ENCODE measurements at regions not wholly inside any gene's neighbourhood (a gene's known extent, or its start where the extent isn't known, plus 50 kb on each side); places are given as distances from the start of the nearest gene placed in this dataset.

DNA sequence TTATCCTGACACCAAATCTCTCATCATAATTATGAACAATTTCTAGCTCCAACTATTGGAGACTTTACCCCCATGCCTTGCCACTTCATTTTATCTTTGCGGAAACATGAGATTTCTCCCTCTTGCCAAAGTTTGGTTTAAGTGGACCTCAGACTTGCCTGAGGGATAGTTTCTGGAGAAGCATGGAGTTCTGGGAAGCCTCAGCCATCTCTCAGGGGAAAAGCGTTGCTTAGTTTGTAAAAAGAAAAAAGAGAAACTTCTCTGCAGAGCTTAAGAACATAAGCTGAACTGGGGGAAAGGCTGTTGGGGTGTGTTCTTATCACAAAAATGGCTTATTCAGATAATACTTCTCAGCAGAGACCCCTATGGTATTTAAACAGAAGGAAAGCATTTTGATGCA lies 347.4 kb upstream of the ADAMTS9 start:
- Histone ChIP-seq H3K4me3 (ENCODE audit: low read length) (peak overlapping the region; percentile 17), H3K9ac (ENCODE audit: low read length) (peak overlapping the region; percentile 30), H3K4me1 (ENCODE audit: control insufficient read depth, insufficient read depth, low read length) (peaks cover 11% of the 10 kb centered on the region), H3K27me3 (replicated peaks; ENCODE audit: control insufficient read depth, insufficient read depth, low read length) (no peaks in the 10 kb centered on the region), H3K9me3 (ENCODE audit: control insufficient read depth, low read length) (no peaks in the 10 kb centered on the region), H3K36me3 (ENCODE audit: control insufficient read depth, insufficient read depth, low read length, severe bottlenecking) (no peaks in the 10 kb centered on the region)
- DNase-seq (ENCODE audit: low read depth): peak; percentile 21

GRCh38 chr3:65033576-65033975 lies 345.8 kb upstream of the ADAMTS9 start:
- Histone ChIP-seq H3K4me1 (ENCODE audit: control insufficient read depth, insufficient read depth, low read length) (peaks cover 11% of the 10 kb centered on the region), H3K4me3 (ENCODE audit: low read length) (no peak overlapping the region), H3K9me3 (ENCODE audit: control insufficient read depth, low read length) (no peaks in the 10 kb centered on the region), H3K9ac (ENCODE audit: low read length) (no peak overlapping the region), H3K27me3 (replicated peaks; ENCODE audit: control insufficient read depth, insufficient read depth, low read length) (no peaks in the 10 kb centered on the region), H3K36me3 (ENCODE audit: control insufficient read depth, insufficient read depth, low read length, severe bottlenecking) (no peaks in the 10 kb centered on the region)
- peak; percentile 3 for DNase-seq (ENCODE audit: low read depth)

DNA sequence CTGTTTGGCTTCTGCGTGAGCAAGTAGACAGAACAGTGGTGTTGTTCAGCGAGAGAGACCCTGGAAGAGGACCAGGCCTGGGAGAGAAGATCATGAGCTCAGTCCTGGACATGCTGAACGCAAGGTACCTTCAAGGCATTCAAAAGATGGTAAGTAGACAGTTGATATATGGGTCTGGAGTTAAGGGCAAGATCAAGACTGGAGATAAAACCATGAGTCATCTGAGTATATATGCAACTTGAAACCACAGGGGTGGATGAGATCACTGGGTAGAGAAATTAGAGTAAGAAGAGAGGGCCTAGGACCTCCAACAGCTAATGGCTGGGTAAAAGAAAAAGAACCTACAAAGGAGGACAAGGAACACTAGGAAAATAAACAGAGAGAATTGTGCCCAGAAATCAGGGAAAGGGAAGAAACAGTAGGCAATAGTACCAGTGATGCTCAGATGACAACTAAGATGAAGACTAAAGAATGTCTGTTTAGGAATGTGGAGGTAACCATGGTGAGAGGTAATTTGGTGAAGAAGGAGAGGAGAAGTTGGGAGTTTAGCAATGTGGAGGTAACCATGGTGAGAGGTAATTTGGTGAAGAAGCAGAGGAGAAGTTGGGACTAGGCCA lies 343.2 kb upstream of the ADAMTS9 start:
- H3K9me3 ChIP-seq (ENCODE audit: control insufficient read depth, low read length): no peaks in the 10 kb centered on the region
- DNase-seq (ENCODE audit: low read depth): peak; percentile 64

DNA sequence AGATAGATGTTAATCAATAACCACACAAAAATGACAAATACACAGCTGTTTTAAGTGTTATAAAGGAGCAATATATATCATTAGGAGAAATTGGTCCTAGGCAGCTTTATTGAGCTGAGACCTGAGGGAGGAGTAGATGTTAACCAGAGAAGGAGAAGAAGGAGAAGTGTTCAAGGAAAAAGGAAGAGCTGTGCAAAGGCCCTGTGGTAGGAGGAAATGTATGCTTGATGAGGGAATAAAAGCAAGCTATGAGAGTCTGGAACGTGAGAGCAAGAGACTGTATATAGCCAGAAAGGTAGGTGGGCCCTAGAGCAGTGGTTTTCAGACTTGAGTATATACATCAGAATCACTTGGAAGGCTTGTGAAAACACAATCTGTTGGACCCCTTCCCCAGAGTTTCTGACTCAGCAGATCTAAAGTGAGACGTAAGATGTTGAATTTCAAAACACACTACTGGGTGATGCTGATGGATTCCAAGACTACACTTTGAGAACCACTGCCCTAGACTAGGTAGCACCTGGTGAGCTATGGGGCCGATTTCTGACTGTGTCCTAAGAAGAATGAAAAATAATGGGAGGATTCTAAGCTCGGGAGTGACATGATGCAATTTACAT lies 342.3 kb upstream of the ADAMTS9 start:
- Histone ChIP-seq H3K9ac (ENCODE audit: low read length) (no peak overlapping the region), H3K36me3 (ENCODE audit: control insufficient read depth, insufficient read depth, low read length, severe bottlenecking) (no peaks in the 10 kb centered on the region), H3K4me1 (ENCODE audit: control insufficient read depth, insufficient read depth, low read length) (peaks cover 5% of the 10 kb centered on the region), H3K27me3 (replicated peaks; ENCODE audit: control insufficient read depth, insufficient read depth, low read length) (no peaks in the 10 kb centered on the region), H3K4me3 (ENCODE audit: low read length) (no peak overlapping the region), H3K9me3 (ENCODE audit: control insufficient read depth, low read length) (no peaks in the 10 kb centered on the region)
- DNase-seq (ENCODE audit: low read depth): no peak

More for the DNA sequence above, 343.2 kb upstream of the ADAMTS9 start:
- Histone ChIP-seq H3K4me1 (ENCODE audit: control insufficient read depth, insufficient read depth, low read length) (peaks cover 8% of the 10 kb centered on the region), H3K9ac (ENCODE audit: low read length) (no peak overlapping the region), H3K27me3 (replicated peaks; ENCODE audit: control insufficient read depth, insufficient read depth, low read length) (no peaks in the 10 kb centered on the region), H3K36me3 (ENCODE audit: control insufficient read depth, insufficient read depth, low read length, severe bottlenecking) (no peaks in the 10 kb centered on the region), H3K4me3 (ENCODE audit: low read length) (no peak overlapping the region)

- no peak for DNase-seq (ENCODE audit: low read depth)
- Histone ChIP-seq H3K36me3 (ENCODE audit: control insufficient read depth, insufficient read depth, low read length, severe bottlenecking) (no peaks in the 10 kb centered on the region), H3K9me3 (ENCODE audit: control insufficient read depth, low read length) (no peaks in the 10 kb centered on the region), H3K9ac (ENCODE audit: low read length) (no peak overlapping the region), H3K4me1 (ENCODE audit: control insufficient read depth, insufficient read depth, low read length) (no peaks in the 10 kb centered on the region), H3K27me3 (replicated peaks; ENCODE audit: control insufficient read depth, insufficient read depth, low read length) (no peaks in the 10 kb centered on the region), H3K4me3 (ENCODE audit: low read length) (no peak overlapping the region)
Observed at GRCh38 chr3:65029130-65029529, 341.3 kb upstream of the ADAMTS9 start.

DNA sequence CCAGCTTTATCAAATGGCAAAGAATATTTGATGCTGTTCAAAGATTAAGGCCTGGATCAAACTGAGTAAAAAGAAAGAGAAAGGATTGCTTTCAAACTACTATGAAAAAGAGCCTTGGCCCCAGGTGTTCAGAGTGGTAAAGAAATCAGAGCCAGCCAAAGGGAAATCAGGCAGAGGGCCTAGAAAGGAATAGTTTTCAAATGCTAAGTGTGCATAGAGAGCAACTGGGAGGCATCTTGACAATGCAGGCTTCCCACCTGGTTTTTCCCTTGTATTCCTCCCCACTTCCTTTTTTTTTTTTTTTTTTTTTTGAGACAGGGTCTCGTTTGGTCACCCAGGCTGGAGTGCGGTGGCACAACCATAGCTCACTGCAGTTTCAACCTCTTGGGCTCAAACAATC lies 340.2 kb upstream of the ADAMTS9 start:
- Histone ChIP-seq H3K36me3 (ENCODE audit: control insufficient read depth, insufficient read depth, low read length, severe bottlenecking) (no peaks in the 10 kb centered on the region), H3K9ac (ENCODE audit: low read length) (no peak overlapping the region), H3K4me1 (ENCODE audit: control insufficient read depth, insufficient read depth, low read length) (no peaks in the 10 kb centered on the region), H3K9me3 (ENCODE audit: control insufficient read depth, low read length) (no peaks in the 10 kb centered on the region), H3K4me3 (ENCODE audit: low read length) (no peak overlapping the region), H3K27me3 (replicated peaks; ENCODE audit: control insufficient read depth, insufficient read depth, low read length) (no peaks in the 10 kb centered on the region)
- no peak for DNase-seq (ENCODE audit: low read depth)

GRCh38 chr3:65027335-65027734 lies 339.5 kb upstream of the ADAMTS9 start:
- Histone ChIP-seq H3K4me3 (ENCODE audit: low read length) (no peak overlapping the region), H3K9ac (ENCODE audit: low read length) (no peak overlapping the region), H3K4me1 (ENCODE audit: control insufficient read depth, insufficient read depth, low read length) (no peaks in the 10 kb centered on the region), H3K9me3 (ENCODE audit: control insufficient read depth, low read length) (no peaks in the 10 kb centered on the region), H3K36me3 (ENCODE audit: control insufficient read depth, insufficient read depth, low read length, severe bottlenecking) (no peaks in the 10 kb centered on the region), H3K27me3 (replicated peaks; ENCODE audit: control insufficient read depth, insufficient read depth, low read length) (no peaks in the 10 kb centered on the region)
- no peak for DNase-seq (ENCODE audit: low read depth)

- Histone ChIP-seq H3K9me3 (ENCODE audit: control insufficient read depth, low read length) (no peaks in the 10 kb centered on the region), H3K27me3 (replicated peaks; ENCODE audit: control insufficient read depth, insufficient read depth, low read length) (no peaks in the 10 kb centered on the region), H3K4me1 (ENCODE audit: control insufficient read depth, insufficient read depth, low read length) (no peaks in the 10 kb centered on the region), H3K4me3 (ENCODE audit: low read length) (no peak overlapping the region), H3K9ac (ENCODE audit: low read length) (no peak overlapping the region), H3K36me3 (ENCODE audit: control insufficient read depth, insufficient read depth, low read length, severe bottlenecking) (no peaks in the 10 kb centered on the region)
- no peak for DNase-seq (ENCODE audit: low read depth)
Observed at GRCh38 chr3:65026151-65026550, 338.4 kb upstream of the ADAMTS9 start.

DNA sequence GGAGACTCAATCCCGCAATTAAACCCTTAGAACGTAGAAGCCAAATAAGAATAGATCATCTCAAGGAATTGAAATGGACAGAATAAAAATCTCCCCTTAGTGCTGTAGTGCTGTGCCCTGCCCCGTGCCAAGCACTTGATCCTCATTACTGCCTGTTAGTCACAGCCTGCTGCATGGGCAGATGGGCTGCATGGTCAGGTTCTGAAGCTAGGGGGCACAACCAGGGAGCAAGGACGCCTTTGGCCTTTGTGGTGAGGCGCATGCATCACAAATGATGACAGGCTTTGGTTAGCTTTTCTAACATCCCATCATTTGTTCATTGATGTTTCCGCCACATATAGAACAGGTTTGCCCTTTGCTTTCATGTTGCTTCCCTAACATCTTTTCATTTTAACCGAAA lies 336.3 kb upstream of the ADAMTS9 start:
- Histone ChIP-seq H3K9ac (ENCODE audit: low read length) (no peak overlapping the region), H3K27me3 (replicated peaks; ENCODE audit: control insufficient read depth, insufficient read depth, low read length) (no peaks in the 10 kb centered on the region), H3K4me1 (ENCODE audit: control insufficient read depth, insufficient read depth, low read length) (no peaks in the 10 kb centered on the region), H3K4me3 (ENCODE audit: low read length) (no peak overlapping the region), H3K9me3 (ENCODE audit: control insufficient read depth, low read length) (no peaks in the 10 kb centered on the region), H3K36me3 (ENCODE audit: control insufficient read depth, insufficient read depth, low read length, severe bottlenecking) (no peaks in the 10 kb centered on the region)
- no peak for DNase-seq (ENCODE audit: low read depth)

GRCh38 chr3:65020281-65021160 lies 332.7 kb upstream of the ADAMTS9 start:
- Histone ChIP-seq H3K9me3 (ENCODE audit: control insufficient read depth, low read length) (no peaks in the 10 kb centered on the region), H3K9ac (ENCODE audit: low read length) (no peak overlapping the region), H3K4me1 (ENCODE audit: control insufficient read depth, insufficient read depth, low read length) (no peaks in the 10 kb centered on the region), H3K4me3 (ENCODE audit: low read length) (no peak overlapping the region), H3K36me3 (ENCODE audit: control insufficient read depth, insufficient read depth, low read length, severe bottlenecking) (no peaks in the 10 kb centered on the region), H3K27me3 (replicated peaks; ENCODE audit: control insufficient read depth, insufficient read depth, low read length) (no peaks in the 10 kb centered on the region)
- DNase-seq (ENCODE audit: low read depth): no peak

GRCh38 chr3:65019443-65020055 lies 331.7 kb upstream of the ADAMTS9 start:
- H3K4me3 ChIP-seq (ENCODE audit: low read length): no peak overlapping the region
- no peaks in the 10 kb centered on the region for H3K4me1 ChIP-seq (ENCODE audit: control insufficient read depth, insufficient read depth, low read length)
- H3K9ac ChIP-seq (ENCODE audit: low read length): no peak overlapping the region

More at GRCh38 chr3:65019443-65020055, 331.7 kb upstream of the ADAMTS9 start:
- no peaks in the 10 kb centered on the region for H3K9me3 ChIP-seq (ENCODE audit: control insufficient read depth, low read length)
- H3K27me3 ChIP-seq (replicated peaks; ENCODE audit: control insufficient read depth, insufficient read depth, low read length): no peaks in the 10 kb centered on the region
- no peaks in the 10 kb centered on the region for H3K36me3 ChIP-seq (ENCODE audit: control insufficient read depth, insufficient read depth, low read length, severe bottlenecking)
- no peak for DNase-seq (ENCODE audit: low read depth)
